ENCODE measurements at regions not wholly inside any gene's neighbourhood (a gene's known extent, or its start where the extent isn't known, plus 50 kb on each side); places are given as distances from the start of the nearest gene placed in this dataset.

GRCh38 chr2:204363513-204363912 is 181.8 kb upstream of the PARD3B start:
- Histone ChIP-seq H3K4me1 (ENCODE audit: control insufficient read depth in 2 of 2, insufficient read depth in 2 of 2, low read length in 2 of 2) (no peaks in the 10 kb centered on the region), H3K27ac (ENCODE audit: low read depth, low read length) (no peak overlapping the region), H3K36me3 (ENCODE audit: control insufficient read depth in 2 of 3, insufficient read depth in 3 of 3, low read length in 3 of 3) (no peaks in the 10 kb centered on the region), H3K4me3 (ENCODE audit: low read length) (no peak overlapping the region), H3K9me3 (ENCODE audit: control insufficient read depth in 2 of 3, low read length in 3 of 3) (no peaks in the 10 kb centered on the region), H3K27me3 (ENCODE audit: control insufficient read depth in 2 of 2, insufficient read depth in 2 of 2, low read length in 2 of 2) (no peaks in the 10 kb centered on the region)
- ChIA-PET POLR2A (no interaction called here), CTCF (no interaction called here)
- ATAC-seq (no peak), DNase-seq (no peak)
- intact Hi-C loops (cut with micrococcal nuclease), result no loop called here
- no peaks in the 10 kb centered on the region for H3K36me3 Mint-ChIP-seq
- no peaks in the 10 kb centered on the region for H3K9me3 Mint-ChIP-seq
- peaks cover 0 to 2% (median 0%) of the 10 kb centered on the region in 7 donors for H3K4me1 Mint-ChIP-seq
- H3K4me3 Mint-ChIP-seq, result no peak overlapping the region
- no peak overlapping the region for H3K27ac Mint-ChIP-seq
- peaks cover 4 to 22% (median 17%) of the 10 kb centered on the region in 5 donors for H3K27me3 Mint-ChIP-seq

- peaks cover 4 to 22% (median 18%) of the 10 kb centered on the region in 5 donors for H3K27me3 Mint-ChIP-seq
- no peak overlapping the region for H3K4me3 Mint-ChIP-seq
- ChIA-PET CTCF (no interaction called here), POLR2A (no interaction called here)
- no peaks in the 10 kb centered on the region for H3K9me3 ChIP-seq (ENCODE audit: control insufficient read depth in 2 of 3, low read length in 3 of 3)
- no peaks in the 10 kb centered on the region for H3K36me3 Mint-ChIP-seq
- H3K36me3 ChIP-seq (ENCODE audit: control insufficient read depth in 2 of 3, insufficient read depth in 3 of 3, low read length in 3 of 3), result no peaks in the 10 kb centered on the region
- no peak overlapping the region for H3K27ac ChIP-seq (ENCODE audit: low read depth, low read length)
- ATAC-seq (no peak), DNase-seq (no peak)
- H3K4me3 ChIP-seq (ENCODE audit: low read length), result no peak overlapping the region
- H3K4me1 Mint-ChIP-seq, result peaks cover 0 to 2% (median 0%) of the 10 kb centered on the region in 7 donors
- H3K27ac Mint-ChIP-seq, result no peak overlapping the region
- no peaks in the 10 kb centered on the region for H3K9me3 Mint-ChIP-seq
- no peaks in the 10 kb centered on the region for H3K27me3 ChIP-seq (ENCODE audit: control insufficient read depth in 2 of 2, insufficient read depth in 2 of 2, low read length in 2 of 2)
- intact Hi-C loops (cut with micrococcal nuclease), result no loop called here
- H3K4me1 ChIP-seq (ENCODE audit: control insufficient read depth in 2 of 2, insufficient read depth in 2 of 2, low read length in 2 of 2), result no peaks in the 10 kb centered on the region
These were observed 180.3 kb upstream of the PARD3B start for GRCh38 chr2:204364860-204365535.

GRCh38 chr2:204365811-204366210 is 179.5 kb upstream of the PARD3B start:
- Histone ChIP-seq H3K27me3 (ENCODE audit: control insufficient read depth in 2 of 2, insufficient read depth in 2 of 2, low read length in 2 of 2) (no peaks in the 10 kb centered on the region), H3K9me3 (ENCODE audit: control insufficient read depth in 2 of 3, low read length in 3 of 3) (no peaks in the 10 kb centered on the region), H3K36me3 (ENCODE audit: control insufficient read depth in 2 of 3, insufficient read depth in 3 of 3, low read length in 3 of 3) (no peaks in the 10 kb centered on the region), H3K4me3 (ENCODE audit: low read length) (no peak overlapping the region), H3K27ac (ENCODE audit: low read depth, low read length) (no peak overlapping the region), H3K4me1 (ENCODE audit: control insufficient read depth in 2 of 2, insufficient read depth in 2 of 2, low read length in 2 of 2) (no peaks in the 10 kb centered on the region)
- intact Hi-C loops (cut with micrococcal nuclease), result no loop called here
- Mint-ChIP-seq H3K27me3 (peaks cover 4 to 19% (median 16%) of the 10 kb centered on the region in 5 donors), H3K36me3 (no peaks in the 10 kb centered on the region), H3K4me1 (peaks cover 0 to 2% (median 0%) of the 10 kb centered on the region in 7 donors), H3K9me3 (no peaks in the 10 kb centered on the region), H3K4me3 (no peak overlapping the region), H3K27ac (no peak overlapping the region)
- no peak for ATAC-seq
- POLR2A ChIA-PET, result no interaction called here
- CTCF ChIA-PET, result no interaction called here
- DNase-seq, result no peak

- intact Hi-C loops (cut with micrococcal nuclease), result no loop called here
- ATAC-seq, result no peak
- Histone ChIP-seq H3K4me3 (ENCODE audit: low read length) (no peak overlapping the region), H3K36me3 (ENCODE audit: control insufficient read depth in 2 of 3, insufficient read depth in 3 of 3, low read length in 3 of 3) (no peaks in the 10 kb centered on the region), H3K27ac (ENCODE audit: low read depth, low read length) (no peak overlapping the region), H3K4me1 (ENCODE audit: control insufficient read depth in 2 of 2, insufficient read depth in 2 of 2, low read length in 2 of 2) (no peaks in the 10 kb centered on the region), H3K27me3 (ENCODE audit: control insufficient read depth in 2 of 2, insufficient read depth in 2 of 2, low read length in 2 of 2) (no peaks in the 10 kb centered on the region), H3K9me3 (ENCODE audit: control insufficient read depth in 2 of 3, low read length in 3 of 3) (no peaks in the 10 kb centered on the region)
- no peaks in the 10 kb centered on the region for H3K9me3 Mint-ChIP-seq
- ChIA-PET CTCF (no interaction called here), POLR2A (no interaction called here)
- no peak overlapping the region for H3K27ac Mint-ChIP-seq
- H3K27me3 Mint-ChIP-seq, result peaks cover 4 to 23% (median 14%) of the 10 kb centered on the region in 5 donors
- DNase-seq, result no peak
- no peaks in the 10 kb centered on the region for H3K36me3 Mint-ChIP-seq
- H3K4me3 Mint-ChIP-seq, result no peak overlapping the region
- peaks cover 0 to 2% (median 0%) of the 10 kb centered on the region in 7 donors for H3K4me1 Mint-ChIP-seq
These were observed 177.8 kb upstream of the PARD3B start for GRCh38 chr2:204367466-204367865.

- H3K27me3 Mint-ChIP-seq, result peaks cover 10 to 17% (median 15%) of the 10 kb centered on the region in 5 donors
- no peak overlapping the region for H3K4me3 Mint-ChIP-seq
- H3K36me3 ChIP-seq (ENCODE audit: control insufficient read depth in 2 of 3, insufficient read depth in 3 of 3, low read length in 3 of 3), result no peaks in the 10 kb centered on the region
- CTCF ChIA-PET, result no interaction called here
- no peaks in the 10 kb centered on the region for H3K36me3 Mint-ChIP-seq
- H3K4me3 ChIP-seq (ENCODE audit: low read length), result no peak overlapping the region
- no peaks in the 10 kb centered on the region for H3K4me1 Mint-ChIP-seq
- DNase-seq, result no peak
- H3K27ac Mint-ChIP-seq, result peak overlapping the region in 1 of 9 donors; percentile 48
- no peaks in the 10 kb centered on the region for H3K9me3 Mint-ChIP-seq
- no peaks in the 10 kb centered on the region for H3K9me3 ChIP-seq (ENCODE audit: control insufficient read depth in 2 of 3, low read length in 3 of 3)
- H3K4me1 ChIP-seq (ENCODE audit: control insufficient read depth in 2 of 2, insufficient read depth in 2 of 2, low read length in 2 of 2), result no peaks in the 10 kb centered on the region
- POLR2A ChIA-PET, result no interaction called here
- no peaks in the 10 kb centered on the region for H3K27me3 ChIP-seq (ENCODE audit: control insufficient read depth in 2 of 2, insufficient read depth in 2 of 2, low read length in 2 of 2)
- intact Hi-C loops (cut with micrococcal nuclease), result no loop called here
- no peak overlapping the region for H3K27ac ChIP-seq (ENCODE audit: low read depth, low read length)
- no peak for ATAC-seq
These were observed 175.0 kb upstream of the PARD3B start for GRCh38 chr2:204370172-204370718.

- ATAC-seq (no peak), DNase-seq (no peak)
- Histone ChIP-seq H3K36me3 (ENCODE audit: control insufficient read depth in 2 of 3, insufficient read depth in 3 of 3, low read length in 3 of 3) (no peaks in the 10 kb centered on the region), H3K9me3 (ENCODE audit: control insufficient read depth in 2 of 3, low read length in 3 of 3) (no peaks in the 10 kb centered on the region), H3K4me1 (ENCODE audit: control insufficient read depth in 2 of 2, insufficient read depth in 2 of 2, low read length in 2 of 2) (no peaks in the 10 kb centered on the region), H3K27ac (ENCODE audit: low read depth, low read length) (no peak overlapping the region), H3K4me3 (ENCODE audit: low read length) (no peak overlapping the region), H3K27me3 (ENCODE audit: control insufficient read depth in 2 of 2, insufficient read depth in 2 of 2, low read length in 2 of 2) (no peaks in the 10 kb centered on the region)
- Mint-ChIP-seq H3K4me3 (no peak overlapping the region), H3K4me1 (no peaks in the 10 kb centered on the region), H3K36me3 (no peaks in the 10 kb centered on the region), H3K27ac (peak overlapping the region in 1 of 9 donors; percentile 28), H3K9me3 (peaks cover 0 to 4% (median 0%) of the 10 kb centered on the region in 11 donors), H3K27me3 (peaks cover 10 to 13% (median 12%) of the 10 kb centered on the region in 5 donors)
- ChIA-PET POLR2A (no interaction called here), CTCF (no interaction called here)
- intact Hi-C loops (cut with micrococcal nuclease), result no loop called here
These were observed 171.3 kb upstream of the PARD3B start for GRCh38 chr2:204373942-204374341.
